ENCODE measurements at regions not wholly inside any gene's neighbourhood (a gene's known extent, or its start where the extent isn't known, plus 50 kb on each side); places are given as distances from the start of the nearest gene placed in this dataset.

DNA sequence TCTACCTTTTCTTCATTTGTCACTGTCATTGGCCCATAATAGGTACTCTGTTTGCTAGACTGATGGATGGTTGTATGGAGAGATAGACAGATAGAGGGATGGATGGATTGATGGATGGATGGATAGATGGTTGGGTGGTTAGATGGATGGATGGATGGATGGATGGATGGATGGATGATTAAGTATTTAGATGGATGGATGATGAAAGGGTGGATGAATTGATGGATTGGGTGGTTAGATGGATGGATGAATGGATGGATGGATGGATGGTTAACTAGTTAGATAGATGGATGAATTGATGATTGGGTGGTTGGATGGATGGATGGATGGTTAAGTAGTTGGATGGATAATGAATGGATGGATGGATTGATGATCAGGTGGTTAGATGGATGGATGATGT, 334.7 kb upstream of the AUTS2 start (continued):
- TF ChIP-seq, protein P1, sequence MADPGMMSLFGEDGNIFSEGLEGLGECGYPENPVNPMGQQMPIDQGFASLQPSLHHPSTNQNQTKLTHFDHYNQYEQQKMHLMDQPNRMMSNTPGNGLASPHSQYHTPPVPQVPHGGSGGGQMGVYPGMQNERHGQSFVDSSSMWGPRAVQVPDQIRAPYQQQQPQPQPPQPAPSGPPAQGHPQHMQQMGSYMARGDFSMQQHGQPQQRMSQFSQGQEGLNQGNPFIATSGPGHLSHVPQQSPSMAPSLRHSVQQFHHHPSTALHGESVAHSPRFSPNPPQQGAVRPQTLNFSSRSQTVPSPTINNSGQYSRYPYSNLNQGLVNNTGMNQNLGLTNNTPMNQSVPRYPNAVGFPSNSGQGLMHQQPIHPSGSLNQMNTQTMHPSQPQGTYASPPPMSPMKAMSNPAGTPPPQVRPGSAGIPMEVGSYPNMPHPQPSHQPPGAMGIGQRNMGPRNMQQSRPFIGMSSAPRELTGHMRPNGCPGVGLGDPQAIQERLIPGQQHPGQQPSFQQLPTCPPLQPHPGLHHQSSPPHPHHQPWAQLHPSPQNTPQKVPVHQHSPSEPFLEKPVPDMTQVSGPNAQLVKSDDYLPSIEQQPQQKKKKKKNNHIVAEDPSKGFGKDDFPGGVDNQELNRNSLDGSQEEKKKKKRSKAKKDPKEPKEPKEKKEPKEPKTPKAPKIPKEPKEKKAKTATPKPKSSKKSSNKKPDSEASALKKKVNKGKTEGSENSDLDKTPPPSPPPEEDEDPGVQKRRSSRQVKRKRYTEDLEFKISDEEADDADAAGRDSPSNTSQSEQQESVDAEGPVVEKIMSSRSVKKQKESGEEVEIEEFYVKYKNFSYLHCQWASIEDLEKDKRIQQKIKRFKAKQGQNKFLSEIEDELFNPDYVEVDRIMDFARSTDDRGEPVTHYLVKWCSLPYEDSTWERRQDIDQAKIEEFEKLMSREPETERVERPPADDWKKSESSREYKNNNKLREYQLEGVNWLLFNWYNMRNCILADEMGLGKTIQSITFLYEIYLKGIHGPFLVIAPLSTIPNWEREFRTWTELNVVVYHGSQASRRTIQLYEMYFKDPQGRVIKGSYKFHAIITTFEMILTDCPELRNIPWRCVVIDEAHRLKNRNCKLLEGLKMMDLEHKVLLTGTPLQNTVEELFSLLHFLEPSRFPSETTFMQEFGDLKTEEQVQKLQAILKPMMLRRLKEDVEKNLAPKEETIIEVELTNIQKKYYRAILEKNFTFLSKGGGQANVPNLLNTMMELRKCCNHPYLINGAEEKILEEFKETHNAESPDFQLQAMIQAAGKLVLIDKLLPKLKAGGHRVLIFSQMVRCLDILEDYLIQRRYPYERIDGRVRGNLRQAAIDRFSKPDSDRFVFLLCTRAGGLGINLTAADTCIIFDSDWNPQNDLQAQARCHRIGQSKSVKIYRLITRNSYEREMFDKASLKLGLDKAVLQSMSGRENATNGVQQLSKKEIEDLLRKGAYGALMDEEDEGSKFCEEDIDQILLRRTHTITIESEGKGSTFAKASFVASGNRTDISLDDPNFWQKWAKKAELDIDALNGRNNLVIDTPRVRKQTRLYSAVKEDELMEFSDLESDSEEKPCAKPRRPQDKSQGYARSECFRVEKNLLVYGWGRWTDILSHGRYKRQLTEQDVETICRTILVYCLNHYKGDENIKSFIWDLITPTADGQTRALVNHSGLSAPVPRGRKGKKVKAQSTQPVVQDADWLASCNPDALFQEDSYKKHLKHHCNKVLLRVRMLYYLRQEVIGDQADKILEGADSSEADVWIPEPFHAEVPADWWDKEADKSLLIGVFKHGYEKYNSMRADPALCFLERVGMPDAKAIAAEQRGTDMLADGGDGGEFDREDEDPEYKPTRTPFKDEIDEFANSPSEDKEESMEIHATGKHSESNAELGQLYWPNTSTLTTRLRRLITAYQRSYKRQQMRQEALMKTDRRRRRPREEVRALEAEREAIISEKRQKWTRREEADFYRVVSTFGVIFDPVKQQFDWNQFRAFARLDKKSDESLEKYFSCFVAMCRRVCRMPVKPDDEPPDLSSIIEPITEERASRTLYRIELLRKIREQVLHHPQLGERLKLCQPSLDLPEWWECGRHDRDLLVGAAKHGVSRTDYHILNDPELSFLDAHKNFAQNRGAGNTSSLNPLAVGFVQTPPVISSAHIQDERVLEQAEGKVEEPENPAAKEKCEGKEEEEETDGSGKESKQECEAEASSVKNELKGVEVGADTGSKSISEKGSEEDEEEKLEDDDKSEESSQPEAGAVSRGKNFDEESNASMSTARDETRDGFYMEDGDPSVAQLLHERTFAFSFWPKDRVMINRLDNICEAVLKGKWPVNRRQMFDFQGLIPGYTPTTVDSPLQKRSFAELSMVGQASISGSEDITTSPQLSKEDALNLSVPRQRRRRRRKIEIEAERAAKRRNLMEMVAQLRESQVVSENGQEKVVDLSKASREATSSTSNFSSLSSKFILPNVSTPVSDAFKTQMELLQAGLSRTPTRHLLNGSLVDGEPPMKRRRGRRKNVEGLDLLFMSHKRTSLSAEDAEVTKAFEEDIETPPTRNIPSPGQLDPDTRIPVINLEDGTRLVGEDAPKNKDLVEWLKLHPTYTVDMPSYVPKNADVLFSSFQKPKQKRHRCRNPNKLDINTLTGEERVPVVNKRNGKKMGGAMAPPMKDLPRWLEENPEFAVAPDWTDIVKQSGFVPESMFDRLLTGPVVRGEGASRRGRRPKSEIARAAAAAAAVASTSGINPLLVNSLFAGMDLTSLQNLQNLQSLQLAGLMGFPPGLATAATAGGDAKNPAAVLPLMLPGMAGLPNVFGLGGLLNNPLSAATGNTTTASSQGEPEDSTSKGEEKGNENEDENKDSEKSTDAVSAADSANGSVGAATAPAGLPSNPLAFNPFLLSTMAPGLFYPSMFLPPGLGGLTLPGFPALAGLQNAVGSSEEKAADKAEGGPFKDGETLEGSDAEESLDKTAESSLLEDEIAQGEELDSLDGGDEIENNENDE (IDR thresholded peaks at IDR 0.05; ENCODE audit: insufficient replicate concordance, low read length) = no peak
- TF ChIP-seq NANOG (IDR thresholded peaks at IDR 0.05; ENCODE audit: insufficient read depth, low read depth, low read length, poor library complexity, severe bottlenecking) = no peak
- no peak for TF ChIP-seq TAF1 (IDR thresholded peaks at IDR 0.05; ENCODE audit: low read depth, low read length)
- TF ChIP-seq BRCA1 (IDR thresholded peaks at IDR 0.05; ENCODE audit: low read depth, low read length) = no peak
- TF ChIP-seq RNF2 (IDR thresholded peaks at IDR 0.05; ENCODE audit: borderline replicate concordance, low read depth, low read length, missing control alignments, poor library complexity, severe bottlenecking) = no peak
- TF ChIP-seq TAF7 (optimal IDR thresholded peaks at IDR 0.05; ENCODE audit: borderline replicate concordance, low read depth, low read length) = no peak
- TF ChIP-seq CTBP2 (IDR thresholded peaks at IDR 0.05; ENCODE audit: borderline replicate concordance, insufficient read depth, insufficient read length, low read length) = no peak
- no peak for TF ChIP-seq CBX8 (IDR thresholded peaks at IDR 0.05; ENCODE audit: borderline replicate concordance, low read depth, low read length)
- TF ChIP-seq POLR2AphosphoS5 (IDR thresholded peaks at IDR 0.05; ENCODE audit: low read depth, low read length) = no peak
- TF ChIP-seq KDM5A (IDR thresholded peaks at IDR 0.05; ENCODE audit: low read length) = no peak
- no peak for TF ChIP-seq CBX5 (IDR thresholded peaks at IDR 0.05; ENCODE audit: low read depth, low read length)
- no peak for TF ChIP-seq EGR1 (IDR thresholded peaks at IDR 0.05; ENCODE audit: borderline replicate concordance, low read depth, low read length)

All from H1 (cell line).